ENCODE measurements at regions not wholly inside any gene's neighbourhood (a gene's known extent, or its start where the extent isn't known, plus 50 kb on each side); places are given as distances from the start of the nearest gene placed in this dataset.

DNA sequence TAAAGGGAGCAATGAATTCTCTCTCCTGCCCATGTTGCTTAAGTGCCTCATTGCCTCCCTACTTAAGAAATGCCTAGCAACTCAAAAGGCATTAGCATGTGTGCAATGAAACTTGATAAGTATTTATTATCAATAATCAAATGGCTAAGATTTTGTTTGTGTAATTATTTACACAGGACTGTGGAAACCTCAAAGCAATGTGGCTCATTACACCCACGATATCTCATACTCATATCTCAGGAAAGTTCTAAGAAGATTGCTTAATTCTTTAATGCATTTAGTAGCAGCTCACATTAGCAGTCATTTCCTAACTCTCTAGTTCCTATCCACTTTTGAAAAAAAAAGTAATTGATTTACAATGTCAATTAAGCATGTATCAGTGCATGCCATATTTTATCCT, 253.3 kb downstream of the DUSP10 start:
- no peak for TF ChIP-seq POLR2A (IDR thresholded peaks at IDR 0.05; ENCODE audit: low read depth, low read length)
- TF ChIP-seq, protein P1, sequence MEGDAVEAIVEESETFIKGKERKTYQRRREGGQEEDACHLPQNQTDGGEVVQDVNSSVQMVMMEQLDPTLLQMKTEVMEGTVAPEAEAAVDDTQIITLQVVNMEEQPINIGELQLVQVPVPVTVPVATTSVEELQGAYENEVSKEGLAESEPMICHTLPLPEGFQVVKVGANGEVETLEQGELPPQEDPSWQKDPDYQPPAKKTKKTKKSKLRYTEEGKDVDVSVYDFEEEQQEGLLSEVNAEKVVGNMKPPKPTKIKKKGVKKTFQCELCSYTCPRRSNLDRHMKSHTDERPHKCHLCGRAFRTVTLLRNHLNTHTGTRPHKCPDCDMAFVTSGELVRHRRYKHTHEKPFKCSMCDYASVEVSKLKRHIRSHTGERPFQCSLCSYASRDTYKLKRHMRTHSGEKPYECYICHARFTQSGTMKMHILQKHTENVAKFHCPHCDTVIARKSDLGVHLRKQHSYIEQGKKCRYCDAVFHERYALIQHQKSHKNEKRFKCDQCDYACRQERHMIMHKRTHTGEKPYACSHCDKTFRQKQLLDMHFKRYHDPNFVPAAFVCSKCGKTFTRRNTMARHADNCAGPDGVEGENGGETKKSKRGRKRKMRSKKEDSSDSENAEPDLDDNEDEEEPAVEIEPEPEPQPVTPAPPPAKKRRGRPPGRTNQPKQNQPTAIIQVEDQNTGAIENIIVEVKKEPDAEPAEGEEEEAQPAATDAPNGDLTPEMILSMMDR (IDR thresholded peaks at IDR 0.05; ENCODE audit: extremely low read depth in 1 of 2, insufficient read depth in 1 of 2, low read depth in 1 of 2, low read length in 2 of 2), result no peak
